ENCODE measurements at regions not wholly inside any gene's neighbourhood (a gene's known extent, or its start where the extent isn't known, plus 50 kb on each side); places are given as distances from the start of the nearest gene placed in this dataset.

DNA sequence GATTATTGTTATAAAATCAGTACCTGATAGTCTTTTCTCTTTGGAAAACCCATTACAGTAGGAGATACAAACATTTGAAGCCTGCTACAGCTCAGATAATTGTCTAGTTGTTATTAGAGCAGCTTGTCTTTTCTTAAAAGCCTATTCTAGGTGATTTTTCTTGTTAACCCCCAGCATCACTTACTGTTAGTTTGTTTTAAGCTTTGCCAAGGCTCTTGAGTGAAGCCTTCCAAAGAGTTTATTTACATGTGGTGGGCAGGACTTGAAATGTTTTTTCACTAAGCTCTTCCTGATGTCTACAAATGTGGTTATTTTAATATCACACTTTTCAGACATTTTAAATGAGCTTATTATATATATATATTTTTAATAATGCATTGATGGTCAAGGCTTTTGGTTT is 791.3 kb downstream of the PLCL1 start:
- TF ChIP-seq, protein P1, sequence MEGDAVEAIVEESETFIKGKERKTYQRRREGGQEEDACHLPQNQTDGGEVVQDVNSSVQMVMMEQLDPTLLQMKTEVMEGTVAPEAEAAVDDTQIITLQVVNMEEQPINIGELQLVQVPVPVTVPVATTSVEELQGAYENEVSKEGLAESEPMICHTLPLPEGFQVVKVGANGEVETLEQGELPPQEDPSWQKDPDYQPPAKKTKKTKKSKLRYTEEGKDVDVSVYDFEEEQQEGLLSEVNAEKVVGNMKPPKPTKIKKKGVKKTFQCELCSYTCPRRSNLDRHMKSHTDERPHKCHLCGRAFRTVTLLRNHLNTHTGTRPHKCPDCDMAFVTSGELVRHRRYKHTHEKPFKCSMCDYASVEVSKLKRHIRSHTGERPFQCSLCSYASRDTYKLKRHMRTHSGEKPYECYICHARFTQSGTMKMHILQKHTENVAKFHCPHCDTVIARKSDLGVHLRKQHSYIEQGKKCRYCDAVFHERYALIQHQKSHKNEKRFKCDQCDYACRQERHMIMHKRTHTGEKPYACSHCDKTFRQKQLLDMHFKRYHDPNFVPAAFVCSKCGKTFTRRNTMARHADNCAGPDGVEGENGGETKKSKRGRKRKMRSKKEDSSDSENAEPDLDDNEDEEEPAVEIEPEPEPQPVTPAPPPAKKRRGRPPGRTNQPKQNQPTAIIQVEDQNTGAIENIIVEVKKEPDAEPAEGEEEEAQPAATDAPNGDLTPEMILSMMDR (conservative IDR thresholded peaks at IDR 0.05; ENCODE audit: control insufficient read depth, insufficient read depth, low read depth, low read length): no peak
- DNase-seq (ENCODE audit: low read depth): no peak
- no peak overlapping the region for H3K4me3 ChIP-seq (ENCODE audit: control insufficient read depth, low read depth, low read length)

DNA sequence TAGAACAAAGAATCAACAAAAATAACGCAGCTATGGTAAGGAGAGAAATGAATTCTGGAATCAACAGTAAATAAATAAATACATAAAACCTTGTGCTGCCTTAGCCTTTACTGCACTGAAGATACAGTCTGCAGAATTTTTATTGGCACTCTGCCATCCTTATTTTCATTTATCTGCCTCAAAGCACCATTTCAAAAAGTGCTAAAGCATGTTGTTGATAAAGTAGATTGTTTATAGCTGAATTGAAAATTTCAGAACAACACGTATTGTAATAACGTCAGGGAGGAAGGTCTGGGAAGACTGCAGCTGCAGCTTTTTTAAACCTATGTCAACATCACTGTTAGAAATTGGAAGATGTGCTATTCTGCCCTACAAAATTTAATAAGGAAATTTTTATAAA is 787.2 kb downstream of the PLCL1 start:
- DNase-seq (ENCODE audit: low read depth): no peak
- no peak overlapping the region for H3K4me3 ChIP-seq (ENCODE audit: control insufficient read depth, low read depth, low read length)
- TF ChIP-seq, protein P1 (conservative IDR thresholded peaks at IDR 0.05; ENCODE audit: control insufficient read depth, insufficient read depth, low read depth, low read length): no peak

DNA sequence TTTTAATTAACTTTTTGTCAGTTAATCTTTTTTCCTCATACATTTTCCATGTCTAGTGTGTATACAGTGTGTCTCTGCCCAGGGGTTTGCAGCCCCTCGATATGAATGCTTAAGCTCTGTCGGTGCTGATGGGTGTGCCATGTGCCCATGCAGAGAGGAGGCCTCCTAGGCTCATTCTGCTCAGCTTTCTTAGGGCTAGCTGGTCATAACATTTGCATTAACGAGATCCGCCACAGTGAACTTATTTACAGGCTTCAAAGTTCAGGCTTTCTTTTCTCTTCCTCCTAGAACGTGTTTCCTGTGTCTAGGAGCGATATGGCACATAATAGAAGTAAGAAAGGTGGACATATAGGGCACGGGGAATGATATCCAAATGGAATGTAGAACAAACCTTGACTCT is 783.3 kb downstream of the PLCL1 start:
- TF ChIP-seq, protein P1 (conservative IDR thresholded peaks at IDR 0.05; ENCODE audit: control insufficient read depth, insufficient read depth, low read depth, low read length): no peak
- no peak for DNase-seq (ENCODE audit: low read depth)
- H3K4me3 ChIP-seq (ENCODE audit: control insufficient read depth, low read depth, low read length): no peak overlapping the region

DNA sequence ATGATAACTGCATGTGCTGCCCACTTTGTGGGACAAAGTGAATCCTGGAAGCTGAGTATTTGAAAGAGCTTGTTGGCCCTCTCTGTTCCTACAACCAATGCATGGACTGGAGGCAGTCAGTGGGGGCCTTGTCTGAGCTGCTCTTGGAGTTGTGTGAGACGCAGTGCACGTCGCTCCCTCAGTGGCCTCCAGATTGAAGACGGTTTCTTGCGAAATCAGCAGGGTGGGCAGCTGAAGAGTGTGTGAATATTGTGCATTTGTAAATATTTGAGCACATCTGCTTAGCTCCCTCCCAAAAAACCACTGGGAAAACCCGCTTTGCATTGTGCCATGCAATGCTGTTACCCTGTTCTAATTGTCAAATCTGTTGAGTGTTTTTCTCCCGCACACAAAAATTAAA is 782.8 kb downstream of the PLCL1 start:
- DNase-seq (ENCODE audit: low read depth): no peak
- TF ChIP-seq, protein P1 (conservative IDR thresholded peaks at IDR 0.05; ENCODE audit: control insufficient read depth, insufficient read depth, low read depth, low read length): no peak
- no peak overlapping the region for H3K4me3 ChIP-seq (ENCODE audit: control insufficient read depth, low read depth, low read length)

DNA sequence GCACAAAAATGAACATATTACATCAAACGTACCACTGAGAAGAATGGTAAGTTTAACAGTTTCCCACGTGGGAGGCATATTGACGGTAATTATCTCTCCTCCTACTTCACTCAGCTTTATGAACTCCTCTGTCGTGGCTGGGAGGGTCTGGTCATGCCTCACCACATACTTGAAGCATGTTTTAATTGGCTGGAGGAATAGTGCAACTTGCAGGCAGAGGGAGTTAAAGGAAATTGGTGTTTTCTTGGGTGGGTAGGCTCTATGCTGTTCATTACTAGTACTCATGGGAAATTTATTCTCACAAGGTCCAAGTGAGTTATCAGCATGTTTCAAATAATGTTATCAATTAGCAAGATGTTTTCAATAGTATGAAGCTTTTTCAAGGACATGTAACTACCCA is 767.0 kb downstream of the PLCL1 start:
- no peak overlapping the region for H3K4me3 ChIP-seq (ENCODE audit: control insufficient read depth, low read depth, low read length)
- TF ChIP-seq, protein P1 (conservative IDR thresholded peaks at IDR 0.05; ENCODE audit: control insufficient read depth, insufficient read depth, low read depth, low read length): no peak
- DNase-seq (ENCODE audit: low read depth): no peak

DNA sequence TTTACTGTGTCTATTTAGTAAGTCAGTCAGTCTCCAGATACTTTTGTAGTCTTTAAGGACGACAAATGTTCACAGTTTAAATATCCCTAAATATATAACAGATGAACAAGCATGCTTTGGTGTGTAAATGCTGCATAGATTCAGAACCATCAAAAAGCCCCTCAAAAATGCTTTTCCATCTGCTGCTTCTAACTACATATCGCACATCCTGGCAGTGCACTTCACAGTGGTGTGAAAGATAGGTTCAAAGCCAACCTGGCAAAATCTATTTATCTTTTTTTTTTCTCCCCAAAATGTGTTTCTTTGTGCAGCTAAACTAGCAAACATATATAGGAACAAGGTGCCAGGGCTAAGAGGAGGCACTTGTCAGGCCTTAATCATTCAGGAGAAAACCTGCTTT is 753.8 kb downstream of the PLCL1 start:
- DNase-seq (ENCODE audit: low read depth): no peak
- no peak overlapping the region for H3K4me3 ChIP-seq (ENCODE audit: control insufficient read depth, low read depth, low read length)
- TF ChIP-seq, protein P1 (conservative IDR thresholded peaks at IDR 0.05; ENCODE audit: control insufficient read depth, insufficient read depth, low read depth, low read length): no peak

DNA sequence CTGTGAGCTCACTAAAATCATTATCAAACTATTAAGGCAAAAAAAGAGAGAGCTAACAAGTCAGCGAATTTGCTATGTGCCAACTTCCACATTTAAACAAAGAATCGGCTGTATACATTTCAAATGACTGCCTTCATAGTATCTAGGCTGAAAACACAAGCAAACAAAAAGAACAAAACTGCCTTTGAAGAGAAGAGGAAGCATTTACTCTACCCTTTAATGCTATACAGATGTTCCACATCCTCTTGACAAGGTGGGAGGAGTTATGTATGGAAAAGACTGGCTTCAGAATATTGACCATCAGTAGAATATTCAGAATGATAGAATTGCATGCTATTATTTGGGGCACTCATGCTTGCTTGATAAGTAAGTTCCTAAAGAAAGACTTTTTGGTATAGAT is 741.7 kb downstream of the PLCL1 start:
- H3K4me3 ChIP-seq (ENCODE audit: control insufficient read depth, low read depth, low read length): no peak overlapping the region
- no peak for DNase-seq (ENCODE audit: low read depth)
- TF ChIP-seq, protein P1 (conservative IDR thresholded peaks at IDR 0.05; ENCODE audit: control insufficient read depth, insufficient read depth, low read depth, low read length): no peak

Data from fibroblast of mammary gland (primary cell).